22Rv1 (cell line): ENCODE measurements at regions not wholly inside any gene's neighbourhood (a gene's known extent, or its start where the extent isn't known, plus 50 kb on each side); places are given as distances from the start of the nearest gene placed in this dataset.

Experiments
- ZFX ChIP-seq: fragments of 450-650 bp; IDR thresholded peaks from 2 replicates; pipeline ENCODE4 v1.6.1; 2017; ENCODE audit warnings: antibody characterized with exemption, borderline replicate concordance
- TF ChIP-seq, protein P1 (sequence below): fragments of 450-650 bp; IDR thresholded peaks from 2 replicates; pipeline ENCODE4 v1.5.1; 2017; ENCODE audit warnings: mild to moderate bottlenecking

DNA sequence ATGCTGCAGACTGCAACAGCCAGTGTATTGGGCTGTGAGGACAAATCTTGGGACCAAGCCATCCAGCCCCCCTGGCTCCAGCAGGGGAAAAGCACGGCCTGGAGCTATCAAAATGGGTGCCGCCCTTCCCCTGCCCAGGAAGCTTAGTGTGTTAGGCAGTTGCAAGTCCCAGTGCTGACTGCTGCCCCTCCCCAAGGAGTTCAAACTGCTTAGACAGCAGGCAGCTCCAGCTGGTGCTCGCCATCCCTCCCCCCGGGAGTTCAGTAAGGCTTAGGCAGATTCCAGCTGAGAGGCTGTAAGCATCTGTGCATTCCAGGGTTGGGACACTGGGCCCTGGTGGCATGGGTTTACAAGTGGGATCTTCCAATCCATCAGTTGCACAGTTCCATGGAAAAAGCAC lies 579.6 kb upstream of the NR5A2 start:
- TF ChIP-seq, protein P1, sequence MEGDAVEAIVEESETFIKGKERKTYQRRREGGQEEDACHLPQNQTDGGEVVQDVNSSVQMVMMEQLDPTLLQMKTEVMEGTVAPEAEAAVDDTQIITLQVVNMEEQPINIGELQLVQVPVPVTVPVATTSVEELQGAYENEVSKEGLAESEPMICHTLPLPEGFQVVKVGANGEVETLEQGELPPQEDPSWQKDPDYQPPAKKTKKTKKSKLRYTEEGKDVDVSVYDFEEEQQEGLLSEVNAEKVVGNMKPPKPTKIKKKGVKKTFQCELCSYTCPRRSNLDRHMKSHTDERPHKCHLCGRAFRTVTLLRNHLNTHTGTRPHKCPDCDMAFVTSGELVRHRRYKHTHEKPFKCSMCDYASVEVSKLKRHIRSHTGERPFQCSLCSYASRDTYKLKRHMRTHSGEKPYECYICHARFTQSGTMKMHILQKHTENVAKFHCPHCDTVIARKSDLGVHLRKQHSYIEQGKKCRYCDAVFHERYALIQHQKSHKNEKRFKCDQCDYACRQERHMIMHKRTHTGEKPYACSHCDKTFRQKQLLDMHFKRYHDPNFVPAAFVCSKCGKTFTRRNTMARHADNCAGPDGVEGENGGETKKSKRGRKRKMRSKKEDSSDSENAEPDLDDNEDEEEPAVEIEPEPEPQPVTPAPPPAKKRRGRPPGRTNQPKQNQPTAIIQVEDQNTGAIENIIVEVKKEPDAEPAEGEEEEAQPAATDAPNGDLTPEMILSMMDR = no peak
- no peak for TF ChIP-seq ZFX
